Muscle of arm (tissue), 1 donor: ENCODE measurements at regions not wholly inside any gene's neighbourhood (a gene's known extent, or its start where the extent isn't known, plus 50 kb on each side); places are given as distances from the start of the nearest gene placed in this dataset.
"Not testable (repeated sequence)": the region's sequence is repeated elsewhere in the genome, so short reads cannot be mapped to it uniquely, and the experiment has no call there.

Experiments used
- DNase-seq: peaks from one replicate; pipeline ENCODE4 v3.0.0-alpha.2; 2013

GRCh38 chr12:69131077-69131476 is 108.3 kb upstream of the CPSF6 start:
- no peak for DNase-seq

GRCh38 chr12:69136931-69137613 is 102.3 kb upstream of the CPSF6 start:
- no peak for DNase-seq

GRCh38 chr12:69141074-69141473 is 98.3 kb upstream of the CPSF6 start:
- no peak for DNase-seq

- peak; percentile 7 for DNase-seq
Measured at GRCh38 chr12:69149270-69149669, 90.1 kb upstream of the CPSF6 start.

GRCh38 chr12:69150083-69150795 is 89.1 kb upstream of the CPSF6 start:
- DNase-seq, result no peak

GRCh38 chr12:69150796-69151127 is 88.6 kb upstream of the CPSF6 start:
- DNase-seq, result no peak

- no peak for DNase-seq
Measured at GRCh38 chr12:69151254-69151764, 88.1 kb upstream of the CPSF6 start.

- DNase-seq, result peak; percentile 57
Measured at GRCh38 chr12:69154585-69155363, 84.6 kb upstream of the CPSF6 start.

- peak; percentile 70 for DNase-seq
Measured at GRCh38 chr12:69157023-69157655, 82.2 kb upstream of the CPSF6 start.

- no peak for DNase-seq
Measured at GRCh38 chr12:69161829-69162228, 77.5 kb upstream of the CPSF6 start.

- no peak for DNase-seq
Measured at GRCh38 chr12:69163681-69164362, 75.5 kb upstream of the CPSF6 start.

- DNase-seq, result no peak
Measured at GRCh38 chr12:69167648-69168165, 71.7 kb upstream of the CPSF6 start.

GRCh38 chr12:69168363-69168762 is 71.0 kb upstream of the CPSF6 start:
- DNase-seq, result no peak

- DNase-seq, result no peak
Measured at GRCh38 chr12:69168828-69169227, 70.5 kb upstream of the CPSF6 start.

GRCh38 chr12:69170293-69170692 is 69.1 kb upstream of the CPSF6 start:
- DNase-seq, result no peak

- DNase-seq, result no peak
Measured at GRCh38 chr12:69171881-69172280, 67.5 kb upstream of the CPSF6 start.

- DNase-seq, result no peak
Measured at GRCh38 chr12:69172491-69172890, 66.9 kb upstream of the CPSF6 start.

- no peak for DNase-seq
Measured at GRCh38 chr12:69173368-69173767, 66.0 kb upstream of the CPSF6 start.

- no peak for DNase-seq
Measured at GRCh38 chr12:69179786-69180185, 59.6 kb upstream of the CPSF6 start.

- not testable (repeated sequence) for DNase-seq
Measured at GRCh38 chr12:69187572-69187971, 51.8 kb upstream of the CPSF6 start.

- DNase-seq, result no peak
Measured at GRCh38 chr12:69189378-69189978, 49.9 kb upstream of the CPSF6 start.
